HG03095 (cell line): ENCODE measurements at regions not wholly inside any gene's neighbourhood (a gene's known extent, or its start where the extent isn't known, plus 50 kb on each side); places are given as distances from the start of the nearest gene placed in this dataset.
A peak's percentile ranks its signal among the peaks of the same experiment; 100 is the strongest.
"Not testable (repeated sequence)": the region's sequence is repeated elsewhere in the genome, so short reads cannot be mapped to it uniquely, and the experiment has no call there.

Source experiments
- ATAC-seq: cut with Tn5 transposase; IDR thresholded peaks from one replicate; pipeline ENCODE4 v1.9.1; 2021; ENCODE audit warnings: moderate library complexity; ENCODE audit not compliant: unreplicated experiment

DNA sequence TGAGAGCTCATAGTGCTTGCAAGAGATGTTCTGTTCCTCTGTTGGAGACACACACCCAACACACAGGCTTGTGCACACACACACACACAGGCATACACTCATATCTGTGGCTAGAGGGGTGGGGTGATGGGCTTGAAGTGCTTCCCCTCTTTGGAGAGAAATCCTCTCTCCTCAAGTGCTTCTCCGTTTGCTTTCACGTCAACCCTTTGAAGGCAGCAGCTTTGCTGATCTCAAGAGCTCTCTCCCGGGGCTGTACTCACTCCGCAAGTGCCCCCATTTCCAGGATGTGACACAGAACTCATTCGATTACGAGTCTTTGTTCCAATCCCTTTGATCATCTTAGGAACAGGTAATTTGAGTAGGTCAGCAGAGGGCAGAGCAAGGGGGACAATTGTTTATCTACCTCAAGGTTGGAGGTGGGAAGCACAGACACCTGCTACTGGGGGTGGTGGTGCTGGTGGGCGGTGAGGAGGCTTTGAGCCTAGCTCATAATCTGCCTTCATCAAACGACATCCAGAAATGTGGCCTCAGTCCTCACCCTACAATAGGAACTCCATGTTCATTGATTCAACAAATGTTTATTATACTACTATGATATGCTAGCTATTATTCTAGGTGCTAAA, 529.8 kb upstream of the CADM1 start:
- ATAC-seq: no peak

DNA sequence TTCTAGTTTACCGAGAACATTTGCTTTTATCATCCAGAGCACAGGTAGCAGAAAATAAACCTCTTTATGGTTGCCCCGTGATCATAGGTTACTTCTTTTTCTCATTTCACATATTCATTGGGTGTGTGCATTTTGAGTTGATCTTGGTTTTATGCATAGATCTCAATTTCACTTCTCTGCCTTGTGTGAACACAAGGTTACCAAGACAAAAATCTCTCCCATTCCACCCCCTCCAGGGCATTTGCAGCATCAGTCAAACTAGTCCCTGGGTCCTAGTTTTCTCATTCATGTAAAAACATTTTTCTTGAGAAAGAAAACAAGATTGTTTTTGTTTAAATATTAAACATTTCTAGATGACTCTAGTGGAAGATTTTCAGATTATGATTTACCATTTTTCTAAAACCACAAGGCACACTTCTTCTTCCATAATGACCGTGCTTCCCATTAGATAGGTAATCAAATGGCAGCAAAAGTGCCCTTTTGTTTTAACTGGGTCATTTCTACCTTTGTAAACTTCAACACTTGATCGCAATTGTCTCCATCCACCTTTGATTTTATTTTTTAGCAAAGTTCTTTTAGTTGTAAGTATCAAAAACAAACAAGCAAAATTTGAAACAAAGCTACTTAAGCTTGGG, 526.6 kb upstream of the CADM1 start:
- no peak for ATAC-seq

DNA sequence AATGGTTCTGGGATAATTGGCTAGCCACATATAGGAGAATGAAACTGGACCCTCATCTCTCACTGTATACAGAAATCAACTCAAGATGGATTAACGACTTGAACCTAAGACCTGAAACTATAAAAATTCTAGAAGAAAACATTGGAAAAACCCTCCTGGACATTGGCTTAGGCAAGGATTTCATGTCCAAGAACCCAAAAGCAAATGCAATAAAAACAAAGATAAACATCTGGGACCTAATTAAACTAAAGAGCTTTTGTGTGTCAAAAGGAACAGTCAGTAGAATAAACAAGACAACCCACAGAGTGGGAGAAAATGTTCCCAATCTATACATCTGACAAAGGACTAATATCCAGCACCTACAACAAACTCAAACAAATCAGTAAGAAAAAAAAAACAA, 524.3 kb upstream of the CADM1 start:
- not testable (repeated sequence) for ATAC-seq

DNA sequence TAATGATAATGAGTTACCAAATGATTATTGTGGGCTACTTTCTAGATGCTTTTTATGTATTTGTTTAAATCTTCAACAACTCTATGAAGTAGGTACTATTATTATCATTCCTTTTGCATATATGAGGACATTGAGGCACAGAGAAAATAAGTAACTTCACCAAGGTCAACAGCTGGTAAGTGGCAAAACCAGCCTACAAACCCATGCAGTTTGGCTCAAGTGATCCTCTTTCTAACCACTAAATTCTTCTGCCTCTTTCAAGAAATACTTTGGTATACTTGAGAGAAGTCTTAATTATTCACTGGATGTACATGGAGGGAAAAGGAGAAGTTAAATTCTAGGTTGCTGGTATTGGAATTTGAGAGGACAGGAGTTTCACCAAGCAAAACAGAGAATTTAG, 495.2 kb upstream of the CADM1 start:
- no peak for ATAC-seq

GRCh38 chr11:115996808-115997188, 492.6 kb upstream of the CADM1 start:
- ATAC-seq: no peak

GRCh38 chr11:115996125-115996807, 492.1 kb upstream of the CADM1 start:
- peak; percentile 99 for ATAC-seq

DNA sequence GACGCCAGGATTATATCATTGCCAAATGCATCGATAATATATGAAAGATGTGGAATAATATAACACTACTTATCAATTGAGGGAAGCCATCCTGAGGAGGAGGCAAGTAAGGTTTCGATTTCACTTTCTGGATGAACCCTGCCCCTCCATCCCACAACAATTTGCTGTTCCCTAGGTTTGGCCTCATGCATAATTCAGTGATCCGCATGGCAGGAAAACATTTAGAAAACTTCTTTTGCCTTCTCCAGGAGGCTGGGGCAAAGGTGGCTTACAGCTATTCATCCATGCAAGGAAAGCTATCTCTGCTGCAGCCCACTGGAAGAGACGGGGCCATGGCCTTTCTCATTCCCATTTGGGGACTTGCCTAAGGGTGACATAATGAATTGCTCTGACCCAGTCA, 489.4 kb upstream of the CADM1 start:
- ATAC-seq: no peak

DNA sequence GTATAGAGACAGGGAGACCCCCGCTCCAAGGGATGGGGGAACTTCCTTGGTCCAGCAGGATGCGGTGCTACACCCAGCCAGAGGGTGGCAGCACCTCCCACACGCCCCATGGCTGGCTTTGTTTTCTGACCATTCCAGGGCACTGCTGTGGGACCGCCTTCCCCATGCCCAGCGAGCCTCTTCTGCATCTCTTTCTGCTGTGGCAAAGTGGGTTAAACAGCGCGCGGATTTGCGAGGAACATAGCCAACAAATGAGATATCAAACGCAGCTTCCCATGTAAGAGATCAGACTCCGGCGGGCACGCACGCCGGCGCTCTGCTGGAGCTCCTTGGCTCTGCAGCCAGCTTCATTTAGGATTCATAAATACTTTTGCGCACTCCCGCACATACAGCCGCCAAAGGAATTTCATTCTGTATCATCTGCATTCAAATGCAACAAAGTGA, 485.8 kb upstream of the CADM1 start:
- no peak for ATAC-seq

DNA sequence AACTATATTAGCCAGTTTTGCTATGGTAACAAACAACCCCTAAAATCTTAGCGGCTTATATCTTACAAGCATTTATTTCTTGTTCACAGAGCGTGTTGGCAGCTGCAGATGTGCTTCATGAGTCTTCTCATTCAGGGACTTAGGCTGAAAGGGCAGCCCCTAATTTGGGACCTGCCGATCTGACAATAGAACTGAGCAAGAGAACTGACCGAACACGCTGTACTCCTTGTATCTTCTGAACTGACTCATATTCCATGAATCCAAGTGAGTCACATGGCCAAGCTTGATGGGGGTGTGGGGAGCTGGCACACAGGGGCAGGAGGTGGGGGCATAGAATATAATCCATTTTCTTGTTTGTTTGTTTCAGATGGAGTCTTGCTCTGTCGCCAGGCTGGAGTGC, 481.7 kb upstream of the CADM1 start:
- no peak for ATAC-seq

- ATAC-seq: no peak
Measured at GRCh38 chr11:115984228-115984627, 480.0 kb upstream of the CADM1 start.

DNA sequence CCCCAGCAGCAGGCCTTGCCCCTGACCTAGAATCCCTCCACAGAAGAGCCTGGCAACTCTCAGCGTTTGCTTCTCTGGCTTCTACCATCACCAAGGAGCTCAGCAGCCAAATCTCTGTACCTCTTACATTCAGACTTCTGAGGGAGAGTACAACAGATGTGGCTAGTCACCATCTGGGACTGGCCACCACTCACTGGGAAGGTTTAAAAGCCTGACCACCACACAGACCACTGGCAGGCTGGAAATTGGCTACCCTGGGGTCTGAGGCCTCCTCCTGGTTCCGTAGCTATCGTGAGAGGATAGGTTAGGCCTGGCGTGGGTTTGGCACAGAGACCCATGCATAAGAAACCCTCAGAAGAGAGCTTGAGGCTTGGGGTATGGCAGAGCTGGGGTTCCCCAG, 478.5 kb upstream of the CADM1 start:
- no peak for ATAC-seq

DNA sequence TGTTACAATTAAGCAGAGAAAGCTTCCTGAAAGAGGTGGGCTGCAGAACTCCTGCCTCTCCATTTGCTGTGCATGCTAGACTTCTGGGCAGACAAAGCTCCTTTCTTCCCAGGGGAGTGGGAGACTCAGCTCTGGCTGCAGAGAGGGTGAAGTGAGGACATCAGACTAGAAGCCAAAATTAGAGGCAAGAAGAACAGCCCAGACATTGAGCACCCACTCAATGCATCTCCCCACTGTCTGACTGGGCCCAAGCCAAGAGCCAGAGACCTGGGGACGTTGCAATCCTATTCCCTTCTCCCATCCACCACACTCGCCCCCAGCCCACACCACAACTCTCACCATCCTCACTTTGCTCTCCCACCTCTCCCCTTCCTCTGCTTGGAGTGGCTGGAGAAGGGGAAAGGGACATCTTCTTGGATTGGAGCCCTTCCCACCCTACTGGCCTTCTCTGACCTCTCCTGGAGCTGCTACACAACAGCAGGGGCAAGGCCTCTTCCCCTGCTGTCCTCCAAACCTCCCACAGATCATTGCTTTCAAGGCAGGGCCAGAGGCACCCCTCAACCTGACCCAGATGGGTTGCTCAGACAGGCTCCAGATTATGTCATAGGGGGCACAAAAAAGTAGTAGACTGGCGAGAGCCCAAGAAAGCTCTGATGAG, 477.7 kb upstream of the CADM1 start:
- no peak for ATAC-seq

DNA sequence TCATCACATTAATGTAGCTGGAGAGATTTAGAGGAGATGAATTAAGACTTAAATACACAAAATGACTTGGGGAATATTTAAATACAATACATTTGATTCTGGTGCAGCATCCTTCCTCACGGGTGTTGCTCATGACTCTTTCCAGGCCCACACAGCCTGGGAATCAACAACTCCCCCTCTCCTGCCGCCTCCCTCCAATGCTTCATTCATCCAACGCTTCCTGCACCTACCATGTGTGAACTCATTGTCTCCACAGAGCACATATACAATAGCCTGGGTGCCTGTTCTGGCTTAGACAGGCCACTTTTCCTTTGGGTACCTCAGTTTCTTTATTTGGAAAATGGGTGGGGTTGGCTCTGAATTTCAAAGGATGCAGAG, 476.9 kb upstream of the CADM1 start:
- ATAC-seq: no peak

- no peak for ATAC-seq
Measured at GRCh38 chr11:115980337-115981103, 476.3 kb upstream of the CADM1 start.

GRCh38 chr11:115974703-115975102, 470.5 kb upstream of the CADM1 start:
- ATAC-seq: no peak

- ATAC-seq: not testable (repeated sequence)
Measured at GRCh38 chr11:115967203-115967602, 463.0 kb upstream of the CADM1 start.

DNA sequence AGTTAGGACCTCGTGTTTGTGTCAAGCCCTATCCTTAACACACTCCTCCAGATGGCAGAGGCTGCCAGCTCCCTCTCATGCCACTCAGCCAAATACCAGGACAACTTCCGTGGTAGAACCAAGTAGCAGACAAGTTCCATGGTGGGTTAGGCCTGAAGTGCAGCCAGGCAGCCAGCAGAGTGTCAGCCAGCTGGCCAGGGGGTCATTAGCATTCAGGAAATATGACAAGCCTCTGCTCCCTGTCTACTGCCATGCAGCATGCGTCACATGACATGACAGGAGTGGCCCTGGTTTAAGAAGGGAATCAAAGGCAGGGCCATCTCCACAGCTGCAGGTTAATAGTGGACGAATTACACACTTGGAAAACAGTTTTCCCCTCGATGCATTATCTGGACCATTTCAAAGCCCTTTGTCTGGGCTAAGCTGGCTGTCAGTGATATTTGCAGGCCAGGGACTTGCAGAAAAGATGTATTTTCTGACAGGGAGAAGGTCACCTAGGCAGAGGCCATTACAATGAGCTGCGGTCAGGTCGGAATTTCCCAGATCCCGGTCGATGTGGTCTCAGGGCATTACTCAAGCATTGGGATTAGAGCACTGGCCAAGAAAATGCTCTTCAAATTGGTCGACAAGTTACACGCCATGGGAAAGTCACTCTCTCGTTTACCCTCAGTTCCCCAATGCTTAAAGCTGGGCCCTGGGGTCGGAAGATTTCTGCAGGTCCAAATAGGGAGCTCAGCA, 461.7 kb upstream of the CADM1 start:
- no peak for ATAC-seq

- ATAC-seq: no peak
Measured at GRCh38 chr11:115964091-115964490, 459.9 kb upstream of the CADM1 start.

GRCh38 chr11:115963156-115963555, 458.9 kb upstream of the CADM1 start:
- no peak for ATAC-seq

DNA sequence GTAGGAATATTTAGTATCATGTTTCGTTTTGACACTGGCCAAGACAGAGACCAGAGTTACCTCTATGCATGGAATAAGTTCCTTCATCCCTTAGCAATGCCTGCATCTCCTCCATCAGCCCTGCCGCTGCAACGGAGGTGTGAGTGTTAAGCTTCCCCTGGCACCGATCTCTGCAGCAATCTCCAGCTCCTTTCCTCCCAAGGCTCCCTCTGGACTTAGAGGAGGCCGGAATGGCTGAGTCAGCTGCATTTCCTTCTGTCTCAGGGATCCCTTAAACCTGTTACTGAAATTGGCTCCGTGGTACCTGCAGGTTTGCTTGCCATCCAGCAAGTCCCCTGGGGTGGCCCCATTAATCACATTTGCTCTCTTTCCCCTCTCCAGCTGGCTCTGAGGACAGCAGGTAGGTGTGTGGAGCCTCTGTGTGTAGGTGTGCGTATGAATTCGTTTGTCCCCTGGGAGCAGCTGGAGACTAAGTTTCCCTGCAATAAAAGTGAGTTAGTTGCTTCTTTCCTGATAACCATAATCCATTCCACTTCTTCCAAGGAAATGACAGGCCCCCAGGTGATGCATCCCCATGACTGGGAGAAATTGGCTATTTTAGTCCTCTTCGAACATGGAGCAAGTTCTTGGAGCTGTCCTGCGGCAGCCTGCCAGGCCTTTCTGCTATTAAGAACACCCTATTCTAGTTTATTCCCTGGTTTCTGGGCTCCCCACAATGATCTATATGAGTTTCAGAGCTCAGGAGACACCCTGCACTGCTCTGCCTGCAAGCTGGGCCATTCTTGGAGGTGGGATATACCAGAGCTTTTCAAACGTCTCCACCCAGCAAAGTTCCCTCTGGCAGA, 457.2 kb upstream of the CADM1 start:
- ATAC-seq: no peak
